Loucy (cell line): ENCODE measurements at regions not wholly inside any gene's neighbourhood (a gene's known extent, or its start where the extent isn't known, plus 50 kb on each side); places are given as distances from the start of the nearest gene placed in this dataset.

Experiments used
- H2AFZ ChIP-seq: fragments of 200-600 bp; sonication (generic); 2 replicates; pipeline ENCODE4 v1.6.0; 2016; ENCODE audit warnings: antibody characterized with exemption, mild to moderate bottlenecking, low read length, moderate library complexity
- H3F3A ChIP-seq: fragments of 200-600 bp; 2 replicates; pipeline ENCODE4 v1.6.0; 2016; ENCODE audit warnings: antibody characterized with exemption, low read depth, mild to moderate bottlenecking
- H3K27me3 ChIP-seq: fragments of 200-600 bp; sonication (generic); 2 replicates; pipeline ENCODE4 v1.6.1; 2014; ENCODE audit warnings: low read length, mild to moderate bottlenecking; ENCODE audit not compliant: insufficient read depth, poor library complexity, severe bottlenecking
- H3K36me3 ChIP-seq: fragments of 200-600 bp; sonication (generic); 2 replicates; pipeline ENCODE4 v1.6.1; 2016; ENCODE audit warnings: low read length; ENCODE audit not compliant: insufficient read depth
- H3K4me1 ChIP-seq: fragments of 200-600 bp; sonication (generic); 2 replicates; pipeline ENCODE4 v1.5.1; 2014; ENCODE audit warnings: low read length, mild to moderate bottlenecking; ENCODE audit not compliant: insufficient read depth, poor library complexity, severe bottlenecking
- H3K4me2 ChIP-seq: fragments of 200-600 bp; sonication (generic); 2 replicates; pipeline ENCODE4 v1.6.0; 2014; ENCODE audit warnings: antibody characterized with exemption, low read length, low read depth, mild to moderate bottlenecking; ENCODE audit not compliant: poor library complexity, severe bottlenecking
- H3K4me3 ChIP-seq: fragments of 200-600 bp; sonication (generic); 2 replicates; pipeline ENCODE4 v1.5.1; 2014; ENCODE audit warnings: low read length, mild to moderate bottlenecking, mixed read lengths; ENCODE audit not compliant: poor library complexity, severe bottlenecking
- H3K79me2 ChIP-seq: fragments of 200-600 bp; sonication (generic); 2 replicates; pipeline ENCODE4 v1.6.1; 2014; ENCODE audit warnings: low read length; ENCODE audit not compliant: insufficient read depth
- H3K9ac ChIP-seq: fragments of 200-600 bp; sonication (generic); 2 replicates; pipeline ENCODE4 v1.6.0; 2014; ENCODE audit warnings: mild to moderate bottlenecking, low read depth, low read length, moderate library complexity; ENCODE audit not compliant: poor library complexity, severe bottlenecking
- H3K9me2 ChIP-seq: fragments of 200-600 bp; sonication (generic); replicated peaks from 2 replicates; pipeline ENCODE4 v1.6.1; 2016; ENCODE audit warnings: low read depth, low read length, mixed read lengths
- H3K9me3 ChIP-seq: fragments of 200-600 bp; sonication (generic); 2 replicates; pipeline ENCODE4 v1.6.1; 2014; ENCODE audit warnings: mild to moderate bottlenecking, antibody characterized with exemption, low read length, low read depth; ENCODE audit not compliant: insufficient read depth
- H4K20me1 ChIP-seq: fragments of 200-600 bp; sonication (generic); 2 replicates; pipeline ENCODE4 v1.6.0; 2014; ENCODE audit warnings: antibody characterized with exemption, low read length, mild to moderate bottlenecking; ENCODE audit not compliant: insufficient read depth, poor library complexity, severe bottlenecking
- EZH2phosphoT487 ChIP-seq: fragments of 200-600 bp; IDR thresholded peaks from 2 replicates; pipeline ENCODE4 v1.6.1; 2018; ENCODE audit warnings: antibody characterized with exemption, mild to moderate bottlenecking, moderate library complexity, borderline replicate concordance
- TF ChIP-seq, protein P1 (sequence below): fragments of 200-600 bp; sonication (generic); conservative IDR thresholded peaks from 2 replicates; pipeline ENCODE4 v1.5.1; 2014; ENCODE audit warnings: mild to moderate bottlenecking, antibody characterized with exemption, low read length

DNA sequence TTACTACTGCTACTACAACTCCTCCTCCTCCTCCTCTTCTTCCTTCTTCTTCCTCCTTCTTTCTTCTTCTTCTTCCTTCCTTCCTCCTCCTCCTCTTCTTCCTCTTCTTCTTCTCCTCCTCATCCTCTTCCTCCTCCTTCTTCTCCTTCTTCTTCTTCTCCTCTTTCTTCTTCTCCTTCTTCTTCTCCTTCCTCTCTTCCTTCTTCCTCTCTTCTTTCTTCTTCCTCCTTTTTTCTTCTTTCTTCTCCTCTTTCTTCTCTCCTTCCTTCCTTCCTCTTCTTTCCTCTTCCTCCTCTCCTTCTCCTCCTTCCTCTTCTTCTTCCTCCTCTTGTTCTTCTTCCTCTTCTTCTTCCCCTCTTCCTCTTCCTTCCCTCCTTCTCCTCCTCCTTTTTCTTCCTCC lies 94.7 kb upstream of the MYO16 start:
- Histone ChIP-seq H3K27me3 (no peaks in the 10 kb centered on the region), H3K4me3 (no peak overlapping the region), H3K4me1 (no peaks in the 10 kb centered on the region), H2AFZ (no peak overlapping the region), H3K9ac (no peak overlapping the region), H3K9me3 (no peaks in the 10 kb centered on the region), H3K9me2 (no peaks in the 10 kb centered on the region), H3K4me2 (no peak overlapping the region), H3F3A (no peaks in the 10 kb centered on the region), H3K79me2 (no peaks in the 10 kb centered on the region), H4K20me1 (no peaks in the 10 kb centered on the region), H3K36me3 (no peaks in the 10 kb centered on the region)
- TF ChIP-seq, protein P1, sequence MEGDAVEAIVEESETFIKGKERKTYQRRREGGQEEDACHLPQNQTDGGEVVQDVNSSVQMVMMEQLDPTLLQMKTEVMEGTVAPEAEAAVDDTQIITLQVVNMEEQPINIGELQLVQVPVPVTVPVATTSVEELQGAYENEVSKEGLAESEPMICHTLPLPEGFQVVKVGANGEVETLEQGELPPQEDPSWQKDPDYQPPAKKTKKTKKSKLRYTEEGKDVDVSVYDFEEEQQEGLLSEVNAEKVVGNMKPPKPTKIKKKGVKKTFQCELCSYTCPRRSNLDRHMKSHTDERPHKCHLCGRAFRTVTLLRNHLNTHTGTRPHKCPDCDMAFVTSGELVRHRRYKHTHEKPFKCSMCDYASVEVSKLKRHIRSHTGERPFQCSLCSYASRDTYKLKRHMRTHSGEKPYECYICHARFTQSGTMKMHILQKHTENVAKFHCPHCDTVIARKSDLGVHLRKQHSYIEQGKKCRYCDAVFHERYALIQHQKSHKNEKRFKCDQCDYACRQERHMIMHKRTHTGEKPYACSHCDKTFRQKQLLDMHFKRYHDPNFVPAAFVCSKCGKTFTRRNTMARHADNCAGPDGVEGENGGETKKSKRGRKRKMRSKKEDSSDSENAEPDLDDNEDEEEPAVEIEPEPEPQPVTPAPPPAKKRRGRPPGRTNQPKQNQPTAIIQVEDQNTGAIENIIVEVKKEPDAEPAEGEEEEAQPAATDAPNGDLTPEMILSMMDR = no peak
- TF ChIP-seq EZH2phosphoT487 = no peak

DNA sequence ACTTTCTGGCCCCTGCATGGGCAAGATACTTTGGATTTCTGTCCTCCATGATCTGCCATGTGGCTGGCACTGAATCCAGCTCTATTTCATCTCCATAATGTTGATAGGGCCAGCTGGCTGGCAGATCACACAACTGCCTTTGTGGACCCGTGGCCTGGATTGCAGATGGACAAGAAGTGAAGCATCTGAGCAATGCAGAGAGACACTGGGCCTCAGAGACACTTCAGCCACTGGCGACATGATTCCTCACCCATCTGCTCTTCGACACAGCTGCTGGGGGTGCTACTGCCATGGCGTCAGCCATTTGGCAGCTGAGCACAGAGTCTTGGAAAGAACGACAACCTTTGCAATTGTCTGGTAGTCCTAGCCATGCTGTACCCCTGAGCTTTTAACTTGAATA lies 79.5 kb upstream of the MYO16 start:
- Histone ChIP-seq H4K20me1 (no peaks in the 10 kb centered on the region), H3K79me2 (no peaks in the 10 kb centered on the region), H3K27me3 (no peaks in the 10 kb centered on the region), H3K9me2 (no peaks in the 10 kb centered on the region), H3K9me3 (no peaks in the 10 kb centered on the region), H3K4me2 (no peak overlapping the region), H3K4me3 (no peak overlapping the region), H3K36me3 (no peaks in the 10 kb centered on the region), H3K9ac (no peak overlapping the region), H3F3A (no peaks in the 10 kb centered on the region), H2AFZ (no peak overlapping the region), H3K4me1 (no peaks in the 10 kb centered on the region)
- TF ChIP-seq EZH2phosphoT487 = no peak
- TF ChIP-seq, protein P1 = no peak

GRCh38 chr13:108551674-108552073 lies 77.7 kb upstream of the MYO16 start:
- Histone ChIP-seq H3K36me3 (no peaks in the 10 kb centered on the region), H3K9me3 (no peaks in the 10 kb centered on the region), H3K4me1 (no peaks in the 10 kb centered on the region), H3K79me2 (no peaks in the 10 kb centered on the region), H3K27me3 (no peaks in the 10 kb centered on the region), H3K9me2 (no peaks in the 10 kb centered on the region), H3F3A (no peaks in the 10 kb centered on the region), H3K4me2 (no peak overlapping the region), H3K9ac (no peak overlapping the region), H4K20me1 (no peaks in the 10 kb centered on the region), H2AFZ (no peak overlapping the region), H3K4me3 (no peak overlapping the region)
- TF ChIP-seq EZH2phosphoT487 = no peak
- TF ChIP-seq, protein P1 = no peak
